ENCODE measurements at regions not wholly inside any gene's neighbourhood (a gene's known extent, or its start where the extent isn't known, plus 50 kb on each side); places are given as distances from the start of the nearest gene placed in this dataset.

GRCh38 chr7:125412890-125413665, 483.5 kb upstream of the POT1 start:
- Histone ChIP-seq H3K4me1 (ENCODE audit: control insufficient read depth, extremely low read depth, insufficient read depth, low read length) (no peaks in the 10 kb centered on the region), H2AFZ (ENCODE audit: control insufficient read depth, low read length) (no peak overlapping the region), H4K20me1 (ENCODE audit: control insufficient read depth, extremely low read depth, insufficient read depth, low read length) (no peaks in the 10 kb centered on the region), H3K9ac (ENCODE audit: control insufficient read depth, extremely low read depth, insufficient read depth, low read length) (no peak overlapping the region), H3K9me3 (ENCODE audit: control insufficient read depth, low read depth, low read length) (no peaks in the 10 kb centered on the region), H3K9me1 (ENCODE audit: control insufficient read depth, extremely low read depth, insufficient read depth, low read length) (no peaks in the 10 kb centered on the region), H3K27me3 (ENCODE audit: control insufficient read depth, extremely low read depth, insufficient read depth, low read length) (no peaks in the 10 kb centered on the region), H3K79me2 (ENCODE audit: control insufficient read depth, insufficient read depth, low read length) (no peaks in the 10 kb centered on the region), H3K4me2 (ENCODE audit: control insufficient read depth, extremely low read depth, insufficient read depth, low read depth, low read length) (no peak overlapping the region), H3K4me3 (ENCODE audit: control insufficient read depth in 2 of 3, extremely low read depth in 1 of 3, insufficient read depth in 2 of 3, low read depth in 1 of 3, low read length in 3 of 3) (no peak overlapping the region), H3K27ac (ENCODE audit: control insufficient read depth, insufficient read depth, low read length) (no peak overlapping the region), H3K36me3 (ENCODE audit: control insufficient read depth in 2 of 2, extremely low read depth in 1 of 2, insufficient read depth in 2 of 2, low read length in 2 of 2) (no peaks in the 10 kb centered on the region)
- dilution Hi-C loops (cut with MboI; ENCODE audit: extremely low pct_ligation_motif_present, low sequenced_read_pairs), result no loop called here
- TF ChIP-seq EZH2 (IDR thresholded peaks at IDR 0.05; ENCODE audit: low read length), result no peak
- TF ChIP-seq CTCF (optimal IDR thresholded peaks at IDR 0.05 in 1 of 3, IDR thresholded peaks at IDR 0.05 in 1 of 3, conservative IDR thresholded peaks at IDR 0.05 in 1 of 3; ENCODE audit: extremely low read depth in 1 of 3, insufficient read depth in 2 of 3, low read length in 3 of 3), result no peak
- FAIRE-seq (no peak), DNase-seq (ENCODE audit: low read depth, low spot score) (no peak)

- Histone ChIP-seq H3K4me2 (ENCODE audit: control insufficient read depth, extremely low read depth, insufficient read depth, low read depth, low read length) (no peak overlapping the region), H3K4me3 (ENCODE audit: control insufficient read depth in 2 of 3, extremely low read depth in 1 of 3, insufficient read depth in 2 of 3, low read depth in 1 of 3, low read length in 3 of 3) (no peak overlapping the region), H3K9ac (ENCODE audit: control insufficient read depth, extremely low read depth, insufficient read depth, low read length) (no peak overlapping the region), H3K4me1 (ENCODE audit: control insufficient read depth, extremely low read depth, insufficient read depth, low read length) (no peaks in the 10 kb centered on the region), H3K79me2 (ENCODE audit: control insufficient read depth, insufficient read depth, low read length) (no peaks in the 10 kb centered on the region), H3K27me3 (ENCODE audit: control insufficient read depth, extremely low read depth, insufficient read depth, low read length) (no peaks in the 10 kb centered on the region), H3K36me3 (ENCODE audit: control insufficient read depth in 2 of 2, extremely low read depth in 1 of 2, insufficient read depth in 2 of 2, low read length in 2 of 2) (no peaks in the 10 kb centered on the region), H3K9me1 (ENCODE audit: control insufficient read depth, extremely low read depth, insufficient read depth, low read length) (no peaks in the 10 kb centered on the region), H4K20me1 (ENCODE audit: control insufficient read depth, extremely low read depth, insufficient read depth, low read length) (no peaks in the 10 kb centered on the region), H3K9me3 (ENCODE audit: control insufficient read depth, low read depth, low read length) (no peaks in the 10 kb centered on the region), H3K27ac (ENCODE audit: control insufficient read depth, insufficient read depth, low read length) (no peak overlapping the region), H2AFZ (ENCODE audit: control insufficient read depth, low read length) (no peak overlapping the region)
- TF ChIP-seq CTCF (optimal IDR thresholded peaks at IDR 0.05 in 1 of 3, IDR thresholded peaks at IDR 0.05 in 1 of 3, conservative IDR thresholded peaks at IDR 0.05 in 1 of 3; ENCODE audit: extremely low read depth in 1 of 3, insufficient read depth in 2 of 3, low read length in 3 of 3), result no peak
- DNase-seq (ENCODE audit: low read depth, low spot score), result no peak
- dilution Hi-C loops (cut with MboI; ENCODE audit: extremely low pct_ligation_motif_present, low sequenced_read_pairs), result no loop called here
- no peak for FAIRE-seq
Measured at GRCh38 chr7:125409921-125410320, 480.3 kb upstream of the POT1 start.

Measured in keratinocyte (primary cell).